Nephron progenitor cell (in vitro differentiated cells): ENCODE measurements at regions not wholly inside any gene's neighbourhood (a gene's known extent, or its start where the extent isn't known, plus 50 kb on each side); places are given as distances from the start of the nearest gene placed in this dataset.

Source experiments
- DNase-seq: peaks from one replicate; pipeline ENCODE4 v3.0.0; 2021
- H3K27ac Mint-ChIP-seq: 2 replicates; pipeline ENCODE4 v1.8.0; 2021; ENCODE audit warnings: mild to moderate bottlenecking, moderate library complexity, mixed read lengths
- H3K27me3 Mint-ChIP-seq: 2 replicates; pipeline ENCODE4 v1.8.0; 2021; ENCODE audit warnings: mild to moderate bottlenecking, low read depth, mixed read lengths; ENCODE audit not compliant: poor library complexity
- H3K36me3 Mint-ChIP-seq: 2 replicates; pipeline ENCODE4 v1.8.0; 2021; ENCODE audit warnings: low read depth, mixed read lengths
- H3K4me1 Mint-ChIP-seq: 2 replicates; pipeline ENCODE4 v1.8.0; 2021; ENCODE audit warnings: mixed read lengths
- H3K4me3 Mint-ChIP-seq: 2 replicates; pipeline ENCODE4 v1.8.0; 2021; ENCODE audit warnings: mild to moderate bottlenecking, moderate library complexity, mixed read lengths
- H3K9me3 Mint-ChIP-seq: 2 replicates; pipeline ENCODE4 v1.8.0; 2021; ENCODE audit warnings: mild to moderate bottlenecking, moderate library complexity, mixed read lengths
- TF ChIP-seq, protein P1 (sequence below): fragments of 200-600 bp; sonication (generic); IDR thresholded peaks from 2 replicates; pipeline ENCODE4 v1.5.0; 2021; ENCODE audit warnings: antibody characterized with exemption

DNA sequence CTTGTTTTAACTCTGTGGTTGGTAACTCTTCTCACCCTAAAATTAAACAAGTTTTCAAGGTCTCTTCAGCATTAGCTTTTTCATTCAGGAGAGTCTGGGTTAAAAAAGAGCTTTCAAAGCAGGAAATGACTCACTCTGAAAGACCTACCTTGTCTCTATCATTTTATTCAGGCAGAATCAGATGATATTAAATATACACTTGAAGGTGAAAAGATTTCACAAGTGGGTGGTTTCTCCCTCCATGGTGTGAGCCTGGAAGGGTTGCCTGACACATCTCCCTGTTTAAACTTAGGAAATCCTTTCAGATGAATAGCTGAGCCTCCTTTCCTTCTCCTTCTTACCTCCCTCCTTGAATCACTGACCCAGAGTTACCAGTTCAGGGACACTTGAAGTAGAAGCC is 1402.0 kb upstream of the PIK3C3 start:
- no peak overlapping the region for H3K4me3 Mint-ChIP-seq
- H3K9me3 Mint-ChIP-seq: no peaks in the 10 kb centered on the region
- no peaks in the 10 kb centered on the region for H3K4me1 Mint-ChIP-seq
- no peaks in the 10 kb centered on the region for H3K36me3 Mint-ChIP-seq
- peaks cover 3% of the 10 kb centered on the region for H3K27me3 Mint-ChIP-seq
- H3K27ac Mint-ChIP-seq: no peak overlapping the region
- TF ChIP-seq, protein P1, sequence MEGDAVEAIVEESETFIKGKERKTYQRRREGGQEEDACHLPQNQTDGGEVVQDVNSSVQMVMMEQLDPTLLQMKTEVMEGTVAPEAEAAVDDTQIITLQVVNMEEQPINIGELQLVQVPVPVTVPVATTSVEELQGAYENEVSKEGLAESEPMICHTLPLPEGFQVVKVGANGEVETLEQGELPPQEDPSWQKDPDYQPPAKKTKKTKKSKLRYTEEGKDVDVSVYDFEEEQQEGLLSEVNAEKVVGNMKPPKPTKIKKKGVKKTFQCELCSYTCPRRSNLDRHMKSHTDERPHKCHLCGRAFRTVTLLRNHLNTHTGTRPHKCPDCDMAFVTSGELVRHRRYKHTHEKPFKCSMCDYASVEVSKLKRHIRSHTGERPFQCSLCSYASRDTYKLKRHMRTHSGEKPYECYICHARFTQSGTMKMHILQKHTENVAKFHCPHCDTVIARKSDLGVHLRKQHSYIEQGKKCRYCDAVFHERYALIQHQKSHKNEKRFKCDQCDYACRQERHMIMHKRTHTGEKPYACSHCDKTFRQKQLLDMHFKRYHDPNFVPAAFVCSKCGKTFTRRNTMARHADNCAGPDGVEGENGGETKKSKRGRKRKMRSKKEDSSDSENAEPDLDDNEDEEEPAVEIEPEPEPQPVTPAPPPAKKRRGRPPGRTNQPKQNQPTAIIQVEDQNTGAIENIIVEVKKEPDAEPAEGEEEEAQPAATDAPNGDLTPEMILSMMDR: no peak
- no peak for DNase-seq

DNA sequence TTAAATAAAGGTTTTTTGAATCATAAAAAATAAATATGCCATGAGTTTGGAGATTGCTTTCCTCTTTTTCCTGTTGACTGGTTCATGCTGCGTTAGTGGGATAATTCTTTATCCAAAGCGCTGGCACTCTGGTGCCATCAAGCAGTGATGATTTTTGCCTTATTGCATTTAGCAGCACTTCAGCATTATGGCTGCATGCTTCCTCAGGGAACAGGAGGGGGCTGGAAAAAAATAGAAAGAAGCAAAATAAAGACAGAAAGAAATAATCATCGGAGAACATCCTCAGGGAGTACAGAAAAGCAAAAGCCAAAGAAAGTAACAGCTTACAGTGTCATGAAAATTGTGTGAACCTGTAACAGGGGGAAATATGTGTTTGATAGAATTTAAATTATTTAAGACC is 1408.2 kb upstream of the PIK3C3 start:
- Mint-ChIP-seq H3K27ac (no peak overlapping the region), H3K9me3 (no peaks in the 10 kb centered on the region), H3K27me3 (peaks cover 2% of the 10 kb centered on the region), H3K4me1 (no peaks in the 10 kb centered on the region), H3K4me3 (no peak overlapping the region), H3K36me3 (no peaks in the 10 kb centered on the region)
- DNase-seq: no peak
- TF ChIP-seq, protein P1: no peak

DNA sequence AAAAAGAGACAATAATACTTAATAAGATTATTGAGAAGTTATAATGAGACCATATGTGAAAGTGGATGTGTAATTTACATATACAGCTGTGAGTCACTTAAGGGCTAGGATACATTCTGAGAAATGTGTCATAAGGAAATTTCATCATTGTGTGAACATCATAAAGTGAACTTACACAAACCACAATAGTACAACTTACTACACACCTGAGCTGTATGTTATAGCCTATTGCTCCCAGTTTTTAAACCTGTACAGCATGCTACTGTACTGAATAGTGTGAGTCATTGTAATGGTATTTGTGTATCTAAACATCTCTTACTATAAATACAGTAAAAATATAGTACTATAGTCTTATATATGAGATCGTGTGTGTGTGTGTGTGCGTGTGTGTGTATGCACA is 1420.3 kb upstream of the PIK3C3 start:
- H3K4me3 Mint-ChIP-seq: no peak overlapping the region
- H3K4me1 Mint-ChIP-seq: no peaks in the 10 kb centered on the region
- no peaks in the 10 kb centered on the region for H3K9me3 Mint-ChIP-seq
- H3K27ac Mint-ChIP-seq: no peak overlapping the region
- DNase-seq: no peak
- H3K36me3 Mint-ChIP-seq: no peaks in the 10 kb centered on the region
- H3K27me3 Mint-ChIP-seq: no peaks in the 10 kb centered on the region
- TF ChIP-seq, protein P1: no peak

DNA sequence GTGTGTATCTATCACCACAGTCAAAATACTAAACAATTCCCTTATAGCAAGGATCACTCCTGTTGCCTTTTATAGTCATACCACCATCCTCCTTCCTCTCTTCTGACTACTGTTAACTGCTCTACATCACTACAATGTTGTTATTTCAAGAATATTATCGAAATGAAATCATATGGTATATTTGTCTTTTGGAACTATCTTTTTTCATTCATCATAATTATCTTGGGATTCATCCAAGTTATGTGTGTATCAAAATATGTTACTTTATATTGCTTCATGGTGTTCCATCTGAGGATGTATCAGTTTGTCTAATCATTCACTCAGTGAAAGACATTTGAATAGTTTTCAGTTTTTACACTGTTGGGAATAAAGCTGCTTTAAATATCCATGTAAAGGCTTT is 1423.0 kb upstream of the PIK3C3 start:
- H3K4me3 Mint-ChIP-seq: no peak overlapping the region
- H3K27ac Mint-ChIP-seq: no peak overlapping the region
- H3K36me3 Mint-ChIP-seq: no peaks in the 10 kb centered on the region
- TF ChIP-seq, protein P1: no peak
- no peaks in the 10 kb centered on the region for H3K27me3 Mint-ChIP-seq
- H3K4me1 Mint-ChIP-seq: no peaks in the 10 kb centered on the region
- DNase-seq: no peak
- no peaks in the 10 kb centered on the region for H3K9me3 Mint-ChIP-seq

DNA sequence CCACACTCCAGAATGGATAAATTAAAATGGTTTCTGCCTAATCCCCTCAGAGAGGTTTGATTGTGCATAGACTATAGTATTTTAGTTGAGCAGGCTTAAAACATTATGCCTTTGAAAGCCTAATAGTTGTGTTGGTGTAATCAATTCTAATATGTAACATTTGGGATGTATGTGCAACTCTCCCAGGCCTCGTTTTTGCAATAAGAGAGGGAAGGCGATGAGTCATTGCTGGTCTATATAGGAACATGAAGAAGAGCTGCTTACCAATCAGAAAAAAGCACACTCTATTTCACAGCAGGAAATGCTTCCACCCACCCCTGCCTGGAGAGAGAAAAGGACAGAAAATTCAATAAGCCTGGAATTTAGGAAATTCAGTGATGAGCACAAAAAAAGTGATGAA is 1424.0 kb upstream of the PIK3C3 start:
- H3K36me3 Mint-ChIP-seq: no peaks in the 10 kb centered on the region
- TF ChIP-seq, protein P1: no peak

DNA sequence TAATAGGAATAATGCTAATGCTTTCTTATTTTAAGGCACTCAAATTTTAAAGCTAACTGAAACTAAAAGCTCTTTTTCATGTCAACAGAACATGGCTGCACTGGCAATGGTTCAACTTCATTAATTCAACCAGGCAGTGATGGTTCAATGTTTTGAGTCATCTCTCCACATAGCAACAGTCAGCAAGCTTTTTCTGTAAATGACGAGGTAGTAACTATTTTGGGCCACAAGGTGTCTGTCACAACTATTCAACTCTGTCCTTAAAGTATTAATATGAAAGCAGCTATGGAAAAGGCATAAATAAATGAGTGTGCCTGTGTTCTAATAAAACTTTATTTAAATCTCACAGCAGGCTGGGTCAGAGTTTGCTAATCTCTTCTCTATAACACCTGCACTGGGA is 1425.6 kb upstream of the PIK3C3 start:
- Mint-ChIP-seq H3K27ac (no peak overlapping the region), H3K9me3 (no peaks in the 10 kb centered on the region), H3K4me3 (no peak overlapping the region), H3K4me1 (no peaks in the 10 kb centered on the region), H3K36me3 (no peaks in the 10 kb centered on the region), H3K27me3 (no peaks in the 10 kb centered on the region)
- no peak for DNase-seq
- TF ChIP-seq, protein P1: peak; percentile 16

More for the DNA sequence above, 1424.0 kb upstream of the PIK3C3 start:
- H3K27me3 Mint-ChIP-seq: no peaks in the 10 kb centered on the region
- no peaks in the 10 kb centered on the region for H3K9me3 Mint-ChIP-seq
- no peak for DNase-seq
- no peak overlapping the region for H3K4me3 Mint-ChIP-seq
- no peak overlapping the region for H3K27ac Mint-ChIP-seq
- H3K4me1 Mint-ChIP-seq: no peaks in the 10 kb centered on the region
